Stimulated activated CD8-positive, alpha-beta memory T cell treated with anti-CD3 and anti-CD28 coated beads, Interleukin-7, amount 100 ng/mL, for 24 hours (primary cell): ENCODE measurements at regions not wholly inside any gene's neighbourhood (a gene's known extent, or its start where the extent isn't known, plus 50 kb on each side); places are given as distances from the start of the nearest gene placed in this dataset.

Experiments used
- DNase-seq: peaks from one replicate; pipeline ENCODE4 v3.0.0-alpha.2; 2020; ENCODE audit warnings: low read depth

DNA sequence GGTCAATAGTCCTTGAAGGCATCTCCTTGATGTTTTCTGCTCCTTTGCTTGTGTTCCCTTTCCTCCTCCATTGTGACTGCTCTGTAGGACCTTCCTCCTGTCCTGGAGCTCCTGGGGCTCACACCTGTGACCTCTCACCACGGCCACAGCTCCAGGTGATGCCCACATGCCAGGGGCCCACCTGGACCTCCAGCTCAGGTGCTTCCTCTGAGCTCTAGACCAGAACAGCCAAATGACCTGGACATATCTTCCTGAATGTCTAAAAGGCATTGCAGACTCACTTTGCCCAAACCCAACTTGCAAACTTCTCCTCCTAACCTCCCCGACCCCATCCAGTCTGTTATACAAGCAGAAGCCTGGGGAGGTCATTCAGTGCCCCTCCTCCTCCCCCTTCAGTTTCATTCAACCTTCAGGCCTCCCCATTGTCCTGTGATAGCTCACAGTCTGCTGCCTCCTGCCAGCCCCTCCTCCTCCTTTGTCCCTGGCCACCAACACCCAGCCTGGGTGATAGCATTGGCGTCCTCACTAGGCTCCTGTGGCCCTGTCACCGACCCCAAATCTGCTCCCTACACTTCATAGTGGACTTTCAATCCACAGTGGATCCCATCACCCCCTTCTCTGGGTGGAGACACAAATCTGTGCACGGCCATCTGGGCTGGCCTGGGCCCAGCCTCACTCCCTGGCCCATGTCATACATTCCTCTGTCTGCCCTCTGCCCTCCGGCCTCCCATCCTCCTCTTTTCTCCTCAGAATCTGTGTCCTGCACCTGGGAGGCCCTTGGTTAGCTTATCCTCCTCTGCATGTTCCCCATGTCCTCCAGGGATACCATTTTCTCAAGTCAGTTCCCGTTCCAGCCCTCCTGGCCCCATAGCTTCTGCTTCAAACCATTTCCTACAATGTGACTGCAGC, 310.4 kb upstream of the HDAC4 start:
- no peak for DNase-seq

DNA sequence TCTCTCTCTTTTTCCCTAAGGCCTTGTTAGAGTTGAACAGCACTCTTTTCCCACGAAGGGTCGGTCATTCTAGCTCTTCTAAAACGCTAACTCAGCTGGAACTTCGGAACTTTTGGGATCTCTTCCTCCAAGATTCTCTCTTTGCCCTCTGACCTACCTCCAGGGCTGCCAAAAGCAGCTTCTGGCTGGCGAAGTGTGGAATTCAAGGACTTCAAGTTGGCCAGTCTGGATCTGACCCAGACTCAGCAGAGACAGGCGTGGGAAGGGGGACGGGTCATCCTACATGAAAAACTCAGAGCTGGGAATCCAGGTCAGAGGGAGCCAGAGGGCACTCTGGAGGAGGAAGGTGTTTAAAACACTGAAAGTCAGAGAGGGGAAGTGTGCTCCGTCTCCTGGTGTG, 305.5 kb upstream of the HDAC4 start:
- no peak for DNase-seq

DNA sequence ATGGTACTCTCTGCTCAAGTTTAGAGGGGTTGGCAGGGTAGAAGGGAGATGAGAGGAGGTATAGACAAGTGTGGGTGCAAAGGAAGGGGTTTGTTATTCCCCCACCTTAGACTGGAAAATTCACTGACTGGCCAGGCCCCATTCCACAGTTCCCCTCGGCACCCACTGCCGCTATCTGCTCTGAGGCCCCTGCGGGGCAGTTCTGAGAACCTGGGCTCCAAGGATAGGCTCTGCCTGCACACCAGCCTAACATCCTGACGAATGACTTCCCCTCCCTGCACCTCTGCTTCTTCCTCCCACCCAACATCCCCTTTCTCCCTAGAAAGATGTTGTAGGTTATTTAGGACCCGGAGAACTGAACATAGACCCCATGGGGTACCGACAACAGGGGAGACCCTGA, 303.9 kb upstream of the HDAC4 start:
- DNase-seq, result no peak

DNA sequence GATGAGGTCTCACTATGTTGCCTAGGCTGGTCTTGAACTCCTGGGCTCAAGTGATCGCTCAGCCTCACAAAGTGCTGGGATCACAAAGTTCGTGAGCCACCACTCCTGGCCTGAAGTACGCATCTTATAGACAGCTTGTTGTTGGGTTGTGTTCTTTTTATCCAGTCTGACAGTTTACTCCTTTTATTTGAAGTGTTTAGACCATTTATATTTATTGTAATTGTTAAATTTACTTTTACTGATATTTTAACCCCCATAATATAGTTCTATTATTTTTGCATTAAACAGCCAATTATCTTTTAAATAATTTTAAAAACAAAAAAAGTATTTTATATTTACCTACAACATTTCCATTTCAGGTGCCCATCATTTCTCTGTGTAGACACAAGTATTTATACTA, 303.0 kb upstream of the HDAC4 start:
- no peak for DNase-seq

DNA sequence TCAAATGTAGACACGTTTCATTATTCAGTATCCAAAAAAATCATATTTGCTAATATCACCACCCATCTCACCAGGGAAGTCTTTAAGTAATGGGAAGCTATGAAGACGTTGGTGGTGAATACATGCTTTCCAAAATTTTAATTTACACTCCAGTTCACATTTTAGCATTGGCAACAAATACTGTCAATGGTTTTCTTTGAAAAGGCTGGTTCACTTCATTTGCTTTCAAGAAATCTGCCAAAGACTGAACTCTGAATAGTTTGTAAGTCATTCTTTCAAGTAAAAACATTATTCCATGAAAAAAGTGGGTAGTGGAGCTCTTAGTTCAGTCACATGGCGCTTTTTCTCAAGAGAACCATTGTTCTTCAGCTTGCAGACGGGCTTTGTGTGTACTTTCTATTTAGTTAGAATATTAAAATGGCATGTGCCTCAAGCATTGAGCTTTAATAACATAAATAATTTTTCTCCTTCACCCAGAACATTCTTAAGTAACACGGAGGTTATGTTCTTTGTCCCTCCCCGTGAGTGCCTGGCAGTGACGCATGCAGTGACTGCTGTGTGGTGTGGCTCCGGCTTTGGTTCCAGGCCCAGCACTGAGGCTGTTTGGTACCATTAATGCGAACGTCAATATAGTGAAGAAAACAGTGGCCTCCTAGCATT, 300.0 kb upstream of the HDAC4 start:
- no peak for DNase-seq

DNA sequence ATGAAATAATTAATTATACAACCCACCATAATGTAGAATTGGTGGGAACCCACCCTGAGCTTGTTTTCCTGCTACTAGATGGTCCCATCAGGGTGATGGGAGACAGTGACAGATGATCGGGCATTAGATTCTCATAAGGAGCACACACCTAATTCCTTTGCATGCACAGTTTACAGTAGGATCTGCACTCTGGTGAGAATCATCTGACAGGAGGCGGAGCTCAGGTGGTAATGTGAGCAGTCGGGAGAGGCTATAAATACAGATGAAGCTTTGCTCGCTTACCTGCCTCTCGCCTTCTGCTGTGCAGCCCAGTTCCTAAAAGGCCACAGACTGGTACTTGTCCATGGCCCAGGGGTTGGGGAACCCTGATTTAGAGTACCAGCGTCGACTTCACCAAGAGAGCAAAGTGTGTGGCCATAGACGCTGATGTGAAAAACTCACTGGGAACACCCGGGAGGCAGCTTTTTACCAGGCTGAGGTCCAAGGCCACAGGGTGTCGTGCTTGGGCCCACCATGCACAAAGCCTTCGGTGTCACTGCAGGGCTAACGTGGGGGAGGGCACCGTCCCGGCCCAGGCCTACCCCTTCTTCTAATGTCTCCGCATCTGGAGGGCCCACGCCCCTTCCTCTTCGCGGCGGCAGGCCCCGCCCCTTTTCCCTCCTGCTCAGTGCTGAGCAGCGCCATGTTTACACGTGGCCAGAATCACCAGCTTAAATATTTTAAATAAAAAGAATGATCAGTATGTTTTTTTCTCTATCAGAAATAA, 296.8 kb upstream of the HDAC4 start:
- DNase-seq, result no peak

DNA sequence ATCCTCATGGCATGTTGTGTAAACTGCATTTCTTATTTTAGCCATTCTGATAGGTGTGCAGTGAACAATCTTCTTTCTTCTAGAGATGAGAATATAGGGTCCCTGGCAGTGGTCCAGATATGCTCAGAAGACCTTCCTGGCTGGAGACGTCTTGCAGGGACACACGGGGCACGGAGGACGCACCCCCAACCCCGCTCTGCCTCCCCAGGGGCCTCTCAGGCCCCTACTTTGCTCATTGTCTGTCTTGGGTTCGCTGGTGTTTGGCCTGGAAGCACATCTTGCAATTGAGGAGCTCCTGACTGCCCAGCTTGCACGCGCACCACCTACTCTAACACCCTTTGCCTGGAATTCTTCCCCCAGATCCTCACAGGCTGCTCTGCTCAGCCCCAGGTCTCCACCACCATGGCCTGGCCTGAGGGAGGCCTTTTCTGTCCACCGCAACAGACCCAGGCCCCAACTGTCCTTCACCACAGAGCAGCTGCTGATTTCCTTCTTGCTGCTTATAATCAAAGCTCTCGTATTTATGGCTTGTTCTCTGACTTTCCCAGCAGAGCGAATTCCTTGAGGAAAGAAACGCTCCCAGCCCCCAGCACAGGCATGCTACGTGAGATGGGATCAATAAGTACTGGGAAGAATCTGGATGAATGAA, 295.9 kb upstream of the HDAC4 start:
- DNase-seq, result no peak

DNA sequence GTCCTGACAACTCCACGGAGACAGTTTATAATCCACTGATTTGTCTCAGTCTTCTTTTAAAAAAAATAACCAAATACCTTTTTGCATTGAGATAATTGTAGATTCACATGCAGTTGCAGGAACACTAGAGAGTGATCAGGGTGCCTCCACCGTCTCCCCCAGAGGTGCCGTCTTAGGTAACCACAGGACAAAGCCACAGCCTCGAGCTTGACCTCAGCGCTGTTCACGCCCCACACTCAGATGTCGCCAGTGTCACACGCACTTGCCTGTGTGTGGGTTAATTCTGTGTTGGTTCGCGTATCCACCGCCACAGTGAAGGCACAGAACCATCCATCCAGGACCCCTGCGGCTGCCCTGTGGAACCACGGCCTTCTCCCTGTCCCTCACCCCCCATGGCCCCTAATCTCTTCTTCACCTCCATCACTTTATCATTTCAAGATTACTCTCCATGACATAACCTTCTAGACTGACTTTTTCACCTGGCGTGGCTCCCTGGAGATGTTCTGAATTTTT, 295.0 kb upstream of the HDAC4 start:
- no peak for DNase-seq

DNA sequence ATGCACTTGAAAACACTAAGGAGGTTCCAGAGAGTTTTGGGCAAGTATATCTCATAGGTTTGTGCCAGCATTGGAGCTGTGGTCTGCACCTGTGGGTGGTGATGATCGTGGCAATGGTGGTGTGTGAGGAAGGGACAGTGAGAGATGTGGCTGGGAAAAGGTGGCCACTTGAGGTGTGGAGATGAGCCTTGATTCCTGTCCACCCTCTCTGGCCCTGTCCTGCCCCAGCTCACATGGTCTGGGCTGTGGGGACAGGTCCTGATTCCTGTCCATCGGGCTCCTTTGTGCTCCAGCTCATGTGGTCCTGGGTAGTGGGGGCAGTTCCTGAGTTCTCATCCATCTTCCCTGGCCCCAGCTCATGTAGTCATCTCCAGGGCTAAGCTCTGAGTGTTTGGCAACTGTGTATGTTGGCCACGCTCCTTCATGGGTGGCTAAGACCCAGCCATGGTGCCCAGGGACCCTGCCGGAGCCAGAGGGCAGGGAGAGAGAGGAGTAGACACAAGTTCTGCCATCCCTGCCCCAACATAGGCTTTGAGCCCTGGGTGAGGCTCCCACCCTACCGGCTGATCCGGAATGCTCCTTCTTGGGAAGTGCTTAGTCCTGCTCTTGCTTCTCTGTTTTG, 294.4 kb upstream of the HDAC4 start:
- no peak for DNase-seq

DNA sequence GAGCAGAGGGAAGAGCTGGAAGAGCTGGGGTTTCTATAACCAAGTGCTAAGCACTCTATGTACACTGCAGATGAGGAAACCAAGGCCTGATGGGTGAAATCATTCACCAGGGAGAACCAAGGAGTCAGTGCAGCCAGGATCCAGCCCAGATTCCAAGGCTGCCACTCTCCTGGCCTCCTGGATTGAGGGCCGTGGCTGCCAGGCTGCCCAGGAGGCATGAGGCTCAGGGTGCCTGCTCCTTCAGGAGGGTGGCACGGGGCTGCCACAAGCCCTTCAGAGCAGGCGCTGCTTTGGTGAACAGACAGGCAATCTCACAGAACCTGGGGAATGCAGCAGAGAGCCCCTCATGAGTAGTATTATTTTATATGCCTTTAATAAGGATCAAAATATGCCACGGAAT, 293.7 kb upstream of the HDAC4 start:
- DNase-seq, result no peak

DNA sequence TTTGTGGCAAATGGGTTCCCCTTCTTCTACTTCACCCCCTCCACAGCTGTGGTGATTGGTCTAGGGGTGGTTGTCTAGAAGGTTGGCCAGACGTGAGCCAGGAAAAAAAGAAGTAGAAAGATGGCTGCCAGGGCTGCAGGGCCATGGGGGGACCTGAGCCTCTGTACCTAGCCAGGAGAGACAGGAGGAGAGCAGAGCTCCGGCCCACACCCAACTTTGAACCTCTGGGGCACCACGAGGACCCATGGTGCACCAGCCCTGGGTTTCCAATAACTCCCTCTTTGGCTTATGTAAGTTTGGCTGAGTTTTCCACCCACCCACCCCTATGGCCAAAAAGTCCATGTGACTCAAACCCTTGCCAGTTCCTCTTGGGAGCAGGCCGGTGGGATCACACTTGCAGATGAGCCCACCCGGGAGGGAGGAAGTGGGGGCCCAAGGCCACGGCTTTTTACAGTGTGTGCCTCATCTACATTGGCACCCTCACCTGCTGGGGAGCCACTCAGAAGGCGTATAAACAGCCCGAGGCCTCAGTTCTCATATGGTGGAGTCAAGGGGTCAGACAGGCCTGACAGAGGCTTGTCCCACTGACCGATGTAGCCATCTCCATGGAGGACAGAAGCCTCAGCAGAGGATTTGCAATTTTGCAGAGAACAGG, 293.1 kb upstream of the HDAC4 start:
- no peak for DNase-seq

DNA sequence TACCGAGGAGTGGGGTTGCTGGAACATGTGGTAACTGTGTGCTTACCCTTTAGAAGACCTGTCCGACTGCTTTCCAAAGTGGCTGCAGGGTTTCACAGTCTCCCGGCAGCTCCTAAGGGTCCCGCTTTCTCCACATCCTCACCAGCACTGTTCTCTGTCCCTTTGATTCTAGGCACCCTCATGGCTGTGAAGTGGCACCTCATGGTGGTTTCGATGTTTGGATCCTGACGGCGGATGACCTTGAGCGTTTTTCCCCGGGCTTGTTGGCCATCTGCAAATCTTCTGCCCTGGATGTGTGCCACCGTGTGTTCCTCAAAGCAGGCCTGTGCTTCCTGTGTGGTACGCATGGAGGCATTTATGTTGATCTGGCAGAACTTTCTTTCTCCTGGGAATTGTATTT, 292.5 kb upstream of the HDAC4 start:
- no peak for DNase-seq

DNA sequence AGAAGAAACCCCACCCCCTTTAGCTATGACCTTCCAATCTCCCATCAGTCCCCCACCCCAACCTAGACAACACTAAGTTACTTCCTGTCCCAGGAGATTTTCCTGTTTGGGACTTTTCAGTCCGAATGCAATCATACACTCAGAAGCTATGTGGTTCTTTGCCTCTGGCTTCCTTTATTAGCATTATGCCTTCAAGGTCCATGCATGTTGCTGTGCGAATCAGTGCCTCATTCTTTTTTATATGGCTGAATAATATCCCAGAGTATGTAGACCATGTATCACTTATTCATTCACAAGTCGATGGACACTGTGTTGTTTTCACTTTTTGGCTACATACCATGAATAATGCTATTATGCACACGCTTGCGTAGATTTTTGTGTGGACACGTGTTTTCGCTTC, 292.1 kb upstream of the HDAC4 start:
- no peak for DNase-seq

DNA sequence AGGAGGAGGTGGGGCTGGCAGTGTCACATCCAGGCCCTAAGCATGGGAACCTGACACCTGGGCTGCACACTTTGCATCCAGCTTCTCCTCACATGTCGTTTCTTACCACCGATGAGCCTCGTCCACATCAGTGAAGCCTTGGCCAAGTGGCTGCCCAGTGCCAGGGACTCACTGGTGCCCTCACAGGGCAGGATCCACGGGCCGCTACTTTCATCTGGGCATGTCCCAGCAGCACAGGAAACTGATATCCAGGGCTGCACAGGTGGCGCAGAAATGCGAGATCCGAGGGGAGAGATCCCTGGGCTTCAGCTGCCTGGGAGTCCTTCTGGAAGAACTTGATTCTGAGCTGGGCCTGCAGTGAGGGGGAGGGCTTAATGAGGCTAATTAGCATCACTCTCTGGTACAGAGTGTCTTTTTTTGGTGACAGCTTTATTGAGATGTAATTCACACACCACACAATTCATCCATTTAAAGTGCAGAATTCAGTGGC, 291.6 kb upstream of the HDAC4 start:
- DNase-seq, result no peak

DNA sequence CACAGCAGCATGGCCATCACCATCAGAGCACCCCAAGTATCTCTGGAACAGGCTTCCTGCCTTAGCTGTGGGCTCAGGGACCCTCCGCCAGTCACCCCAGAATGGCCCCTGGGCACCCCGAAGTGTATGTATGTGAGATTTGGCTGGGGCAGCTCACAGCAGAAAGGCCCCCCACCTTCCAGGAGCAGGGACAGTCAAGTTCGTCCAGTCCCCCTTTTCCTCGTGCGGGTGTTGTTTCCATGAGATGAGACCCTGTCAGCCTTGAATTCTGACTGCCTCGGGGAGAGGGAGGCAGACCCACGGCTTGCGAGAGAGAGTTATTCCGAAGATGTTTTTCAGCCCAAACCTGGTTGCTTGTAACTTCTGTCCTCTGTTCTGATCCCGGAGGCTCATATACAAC, 290.9 kb upstream of the HDAC4 start:
- no peak for DNase-seq

DNA sequence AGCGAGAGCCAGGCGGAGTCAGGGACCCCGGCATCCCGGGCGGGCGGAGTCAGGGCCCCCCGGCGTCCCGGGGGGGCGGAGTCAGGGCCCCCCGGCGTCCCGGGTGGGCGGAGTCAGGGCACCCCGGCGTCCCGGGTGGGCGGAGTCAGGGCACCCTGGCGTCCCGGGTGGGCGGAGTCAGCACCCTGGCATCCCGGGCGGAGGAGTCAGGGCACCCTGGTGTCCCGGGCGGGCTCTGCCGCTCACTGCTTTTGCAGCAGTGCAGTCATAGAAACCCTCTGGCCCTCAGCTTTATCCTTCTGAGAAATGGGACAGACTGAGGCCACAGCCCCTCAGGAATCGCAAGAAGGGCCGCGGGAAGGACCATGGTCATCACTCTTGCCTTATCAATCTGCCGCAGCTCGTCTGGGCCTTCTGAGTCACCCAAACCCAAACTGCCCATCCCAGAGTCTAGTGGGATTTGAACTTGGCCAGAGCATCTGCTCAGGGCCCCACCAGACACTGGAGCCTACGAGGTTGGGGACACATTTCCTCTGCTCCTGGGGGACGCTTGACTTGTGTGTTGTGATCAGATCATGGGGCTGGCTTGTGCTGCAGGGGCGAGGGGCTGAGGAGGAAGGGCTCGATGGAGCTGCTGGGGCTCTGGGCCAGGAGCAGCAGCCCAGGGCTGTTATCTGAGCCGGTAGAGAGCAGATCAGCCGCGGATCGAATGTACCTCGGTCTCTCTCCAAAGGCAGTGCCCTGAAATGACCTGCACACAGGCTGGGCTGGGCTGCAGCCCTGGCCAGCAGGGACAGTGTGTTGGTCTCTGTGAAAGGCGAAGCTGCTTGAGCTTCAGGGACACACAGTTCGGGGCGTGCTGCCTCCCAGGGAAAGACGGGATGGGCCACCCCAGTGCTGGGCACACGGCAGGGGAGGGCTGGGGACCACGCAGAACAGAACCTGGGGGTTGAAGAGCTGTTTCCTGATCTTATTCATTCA, 290.1 kb upstream of the HDAC4 start:
- DNase-seq, result no peak

DNA sequence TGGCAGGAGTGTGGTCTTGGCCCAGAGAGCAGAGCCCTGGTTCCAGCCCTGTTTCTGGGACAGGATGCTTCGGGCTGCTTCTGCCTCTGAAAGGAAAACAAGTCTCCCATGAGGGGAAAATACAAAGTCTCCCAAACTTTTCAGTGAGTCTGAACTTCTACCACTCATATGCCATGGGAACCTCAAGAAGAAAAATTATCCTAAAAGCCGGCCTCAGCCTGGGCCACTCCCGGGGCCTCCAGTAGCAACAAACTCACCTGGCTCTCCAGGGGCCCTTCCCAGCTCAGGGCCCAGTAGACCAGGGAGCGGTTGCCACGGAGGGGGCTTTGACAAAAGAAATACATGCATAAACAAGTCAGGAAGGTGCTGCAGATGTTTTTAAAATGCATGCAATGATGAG, 289.2 kb upstream of the HDAC4 start:
- DNase-seq, result no peak

DNA sequence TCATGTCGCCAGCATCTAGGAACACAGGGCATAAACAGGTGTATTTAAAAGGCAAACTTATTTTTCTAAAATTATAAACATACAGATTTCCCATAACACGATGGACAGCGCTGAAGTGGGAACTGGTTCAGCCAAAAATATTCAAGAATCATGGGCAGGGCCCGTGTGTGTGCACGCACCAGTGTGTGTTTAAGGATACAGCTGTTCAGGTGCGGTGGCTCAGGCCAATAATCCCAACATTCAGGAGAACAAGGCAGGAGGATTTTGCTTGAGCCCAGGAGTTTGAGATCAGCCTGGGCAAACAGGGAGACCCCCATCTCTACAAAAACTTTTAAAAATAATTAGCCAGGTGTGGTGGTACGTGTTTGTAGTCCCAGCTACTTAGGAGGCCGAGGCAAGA, 288.6 kb upstream of the HDAC4 start:
- no peak for DNase-seq

DNA sequence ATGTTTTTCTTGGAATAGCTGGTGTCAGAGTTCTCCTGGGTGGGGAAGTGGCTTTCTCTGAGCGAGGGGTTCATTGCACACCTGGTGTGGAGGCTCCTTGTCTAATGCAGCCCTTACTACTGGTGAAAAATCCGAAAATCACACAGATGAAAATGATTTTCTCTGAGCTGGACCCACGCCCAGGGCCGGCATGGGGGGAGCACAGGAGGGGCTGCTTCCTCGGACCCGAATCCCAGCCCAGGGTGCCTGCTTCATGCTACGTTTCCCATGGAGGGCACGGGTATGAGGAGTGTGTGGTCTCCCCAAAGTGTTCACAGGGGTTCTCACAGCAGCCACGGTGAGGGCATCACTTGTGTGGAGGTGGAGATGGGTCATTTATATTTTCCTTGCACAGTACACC, 288.0 kb upstream of the HDAC4 start:
- no peak for DNase-seq
